ENCODE measurements at regions not wholly inside any gene's neighbourhood (a gene's known extent, or its start where the extent isn't known, plus 50 kb on each side); places are given as distances from the start of the nearest gene placed in this dataset.

DNA sequence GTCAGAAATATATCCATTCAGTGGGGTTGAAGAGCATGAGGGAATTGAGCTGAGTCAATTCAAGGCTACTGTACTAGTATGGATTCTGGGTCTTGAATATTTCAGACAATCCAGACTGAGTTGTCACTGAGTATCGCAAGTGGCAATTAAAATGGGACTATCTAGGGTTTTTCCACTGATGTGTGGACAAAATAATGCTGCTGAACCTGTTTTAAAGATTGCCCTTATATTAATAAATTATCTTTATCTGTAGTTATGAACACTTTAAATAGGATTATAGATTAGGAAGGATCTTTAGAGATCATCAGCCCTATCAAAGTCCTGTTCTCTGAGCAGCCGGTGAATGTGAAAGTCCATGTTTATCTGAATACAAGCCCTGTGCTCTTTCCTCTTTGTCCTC, 478.3 kb upstream of the KIRREL3 start:
- H3K4me3 Mint-ChIP-seq (ENCODE audit: low read depth): no peak overlapping the region
- H3K4me1 Mint-ChIP-seq (ENCODE audit: low read depth): peaks cover 5% of the 10 kb centered on the region
- no peak overlapping the region for H3K27ac Mint-ChIP-seq
- intact Hi-C loops (cut with micrococcal nuclease): no loop called here
- no peak for DNase-seq (ENCODE audit: low spot score)
- no peaks in the 10 kb centered on the region for H3K9me3 Mint-ChIP-seq
- H3K27me3 Mint-ChIP-seq (ENCODE audit: low read depth): peaks cover 2% of the 10 kb centered on the region
- H3K36me3 Mint-ChIP-seq (ENCODE audit: low read depth): no peaks in the 10 kb centered on the region

DNA sequence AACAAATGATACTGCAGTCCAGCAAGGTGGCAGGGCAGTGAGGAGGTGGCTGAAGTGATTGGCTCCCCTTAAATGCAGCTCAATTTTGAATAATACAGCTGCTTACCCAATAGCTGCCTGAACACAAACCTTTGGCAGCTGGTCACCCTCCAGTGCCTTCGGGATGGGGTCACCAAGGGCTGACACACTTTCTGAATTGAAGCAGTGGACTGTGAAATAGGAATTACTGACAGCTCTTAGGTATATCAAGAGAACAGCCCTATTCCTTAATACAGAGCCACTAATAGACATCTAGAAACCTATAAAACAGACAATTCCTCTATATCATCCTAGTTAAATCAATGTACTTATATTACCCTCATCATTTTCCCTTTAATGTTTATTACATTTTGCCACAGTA, 474.2 kb upstream of the KIRREL3 start:
- Mint-ChIP-seq H3K4me1 (ENCODE audit: low read depth) (peaks cover 5% of the 10 kb centered on the region), H3K27me3 (ENCODE audit: low read depth) (peaks cover 2% of the 10 kb centered on the region), H3K36me3 (ENCODE audit: low read depth) (no peaks in the 10 kb centered on the region), H3K4me3 (ENCODE audit: low read depth) (no peak overlapping the region), H3K9me3 (no peaks in the 10 kb centered on the region), H3K27ac (no peak overlapping the region)
- DNase-seq (ENCODE audit: low spot score): no peak
- intact Hi-C loops (cut with micrococcal nuclease): no loop called here

- Mint-ChIP-seq H3K4me1 (ENCODE audit: low read depth) (peaks cover 5% of the 10 kb centered on the region), H3K36me3 (ENCODE audit: low read depth) (no peaks in the 10 kb centered on the region), H3K27ac (no peak overlapping the region), H3K4me3 (ENCODE audit: low read depth) (no peak overlapping the region), H3K9me3 (no peaks in the 10 kb centered on the region), H3K27me3 (ENCODE audit: low read depth) (peaks cover 2% of the 10 kb centered on the region)
- intact Hi-C loops (cut with micrococcal nuclease): no loop called here
- DNase-seq (ENCODE audit: low spot score): no peak
These were observed 471.9 kb upstream of the KIRREL3 start for GRCh38 chr11:127472505-127472904.

GRCh38 chr11:127471662-127472061, 471.1 kb upstream of the KIRREL3 start:
- peaks cover 5% of the 10 kb centered on the region for H3K4me1 Mint-ChIP-seq (ENCODE audit: low read depth)
- no peak overlapping the region for H3K4me3 Mint-ChIP-seq (ENCODE audit: low read depth)
- no peak for DNase-seq (ENCODE audit: low spot score)
- no peaks in the 10 kb centered on the region for H3K36me3 Mint-ChIP-seq (ENCODE audit: low read depth)
- H3K27ac Mint-ChIP-seq: no peak overlapping the region
- intact Hi-C loops (cut with micrococcal nuclease): no loop called here
- H3K9me3 Mint-ChIP-seq: no peaks in the 10 kb centered on the region
- H3K27me3 Mint-ChIP-seq (ENCODE audit: low read depth): no peaks in the 10 kb centered on the region

- Mint-ChIP-seq H3K27me3 (ENCODE audit: low read depth) (no peaks in the 10 kb centered on the region), H3K4me3 (ENCODE audit: low read depth) (no peak overlapping the region), H3K4me1 (ENCODE audit: low read depth) (peaks cover 4% of the 10 kb centered on the region), H3K36me3 (ENCODE audit: low read depth) (no peaks in the 10 kb centered on the region), H3K9me3 (no peaks in the 10 kb centered on the region), H3K27ac (no peak overlapping the region)
- no peak for DNase-seq (ENCODE audit: low spot score)
- intact Hi-C loops (cut with micrococcal nuclease): no loop called here
These were observed 469.8 kb upstream of the KIRREL3 start for GRCh38 chr11:127470306-127470884.

DNA sequence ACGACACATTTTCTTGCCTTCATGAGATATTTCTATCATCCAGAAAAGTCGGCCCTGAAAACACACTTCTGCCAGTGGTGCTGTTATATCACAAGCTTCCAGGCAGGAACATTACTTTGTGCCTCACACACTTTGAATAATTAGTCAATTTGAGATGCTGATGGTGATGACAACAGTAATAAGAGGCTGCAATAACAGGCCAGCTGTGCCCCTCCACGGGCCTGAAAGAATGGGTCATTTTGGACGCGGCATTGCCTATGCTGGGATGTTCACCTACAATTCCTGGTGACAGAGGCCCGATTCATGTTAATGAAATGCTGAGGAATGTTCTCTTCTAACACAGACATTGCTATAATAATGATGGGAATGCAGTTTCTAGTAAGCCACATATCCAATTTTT, 463.8 kb upstream of the KIRREL3 start:
- Mint-ChIP-seq H3K4me1 (ENCODE audit: low read depth) (no peaks in the 10 kb centered on the region), H3K4me3 (ENCODE audit: low read depth) (no peak overlapping the region), H3K36me3 (ENCODE audit: low read depth) (no peaks in the 10 kb centered on the region), H3K27me3 (ENCODE audit: low read depth) (no peaks in the 10 kb centered on the region), H3K27ac (no peak overlapping the region), H3K9me3 (no peaks in the 10 kb centered on the region)
- intact Hi-C loops (cut with micrococcal nuclease): no loop called here
- no peak for DNase-seq (ENCODE audit: low spot score)

- H3K4me3 Mint-ChIP-seq (ENCODE audit: low read depth): no peak overlapping the region
- no peaks in the 10 kb centered on the region for H3K4me1 Mint-ChIP-seq (ENCODE audit: low read depth)
- no peaks in the 10 kb centered on the region for H3K27me3 Mint-ChIP-seq (ENCODE audit: low read depth)
- H3K36me3 Mint-ChIP-seq (ENCODE audit: low read depth): no peaks in the 10 kb centered on the region
- no peak overlapping the region for H3K27ac Mint-ChIP-seq
- no peaks in the 10 kb centered on the region for H3K9me3 Mint-ChIP-seq
- intact Hi-C loops (cut with micrococcal nuclease): no loop called here
- no peak for DNase-seq (ENCODE audit: low spot score)
These were observed 461.4 kb upstream of the KIRREL3 start for GRCh38 chr11:127462065-127462344.

DNA sequence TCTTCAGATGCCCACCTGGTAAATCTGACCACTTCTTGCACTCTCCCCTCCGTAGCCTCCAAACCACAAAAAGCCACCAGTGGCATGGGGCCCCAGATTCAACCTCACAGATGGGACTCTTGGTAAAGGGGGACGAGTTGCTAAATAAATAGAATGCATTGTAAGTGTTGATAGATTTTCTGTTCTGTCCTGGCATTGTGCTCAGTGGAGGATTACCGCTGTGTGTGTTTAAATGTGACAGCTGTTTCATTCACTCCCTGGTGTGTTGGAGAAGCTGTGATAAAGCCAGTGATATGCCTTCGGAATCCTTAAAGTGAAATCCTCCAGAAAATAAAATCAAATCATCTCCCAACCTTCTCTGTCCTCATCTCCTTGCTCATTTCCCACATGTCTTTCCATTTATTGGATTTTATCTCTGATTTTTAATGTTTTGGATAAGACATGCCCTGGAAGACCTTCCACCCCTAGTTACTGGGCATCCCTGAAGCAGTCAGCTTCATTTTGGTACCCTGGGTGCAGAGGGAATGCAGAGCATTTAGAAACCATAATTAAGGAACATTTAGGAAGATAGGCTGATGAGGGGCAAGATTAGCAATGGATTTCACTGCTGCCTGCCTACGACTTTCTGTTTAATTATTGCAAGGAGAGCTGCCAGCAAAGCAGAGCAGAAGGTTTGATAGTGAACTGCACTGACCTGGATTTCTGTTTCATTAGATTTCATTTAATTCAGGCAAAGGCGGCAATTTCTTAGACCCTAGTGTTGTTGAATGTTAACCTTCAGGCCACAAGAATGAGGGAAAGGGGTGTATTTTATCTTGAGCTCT, 460.9 kb upstream of the KIRREL3 start:
- no peaks in the 10 kb centered on the region for H3K9me3 Mint-ChIP-seq
- H3K27me3 Mint-ChIP-seq (ENCODE audit: low read depth): no peaks in the 10 kb centered on the region
- no peak for DNase-seq (ENCODE audit: low spot score)
- intact Hi-C loops (cut with micrococcal nuclease): no loop called here
- no peaks in the 10 kb centered on the region for H3K36me3 Mint-ChIP-seq (ENCODE audit: low read depth)
- H3K4me1 Mint-ChIP-seq (ENCODE audit: low read depth): no peaks in the 10 kb centered on the region
- no peak overlapping the region for H3K4me3 Mint-ChIP-seq (ENCODE audit: low read depth)
- no peak overlapping the region for H3K27ac Mint-ChIP-seq

- H3K27me3 Mint-ChIP-seq (ENCODE audit: low read depth): no peaks in the 10 kb centered on the region
- H3K4me1 Mint-ChIP-seq (ENCODE audit: low read depth): no peaks in the 10 kb centered on the region
- no peak for DNase-seq (ENCODE audit: low spot score)
- no peaks in the 10 kb centered on the region for H3K9me3 Mint-ChIP-seq
- no peaks in the 10 kb centered on the region for H3K36me3 Mint-ChIP-seq (ENCODE audit: low read depth)
- intact Hi-C loops (cut with micrococcal nuclease): no loop called here
- no peak overlapping the region for H3K27ac Mint-ChIP-seq
- no peak overlapping the region for H3K4me3 Mint-ChIP-seq (ENCODE audit: low read depth)
These were observed 458.0 kb upstream of the KIRREL3 start for GRCh38 chr11:127458561-127458960.

GRCh38 chr11:127454856-127455255, 454.3 kb upstream of the KIRREL3 start:
- H3K4me1 Mint-ChIP-seq (ENCODE audit: low read depth): no peaks in the 10 kb centered on the region

DNA sequence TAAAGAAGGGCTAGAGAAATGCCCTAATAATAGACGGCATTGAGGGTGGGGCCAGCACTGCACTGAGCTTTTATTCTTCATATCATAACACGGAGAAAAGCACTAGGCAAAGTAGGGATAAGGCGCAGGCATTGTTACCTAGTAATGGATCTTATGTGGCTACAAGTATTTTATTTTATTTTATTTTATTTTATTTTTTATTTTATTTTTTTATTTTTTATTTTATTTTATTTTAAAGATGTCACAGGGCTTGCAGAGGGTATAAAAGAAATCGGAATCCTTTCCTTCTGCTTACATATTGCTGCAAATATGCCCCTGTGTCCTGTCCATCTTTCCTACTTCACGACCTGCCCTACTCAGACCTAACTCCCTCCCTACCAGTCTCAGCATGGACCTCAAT, 452.0 kb upstream of the KIRREL3 start:
- H3K27me3 Mint-ChIP-seq (ENCODE audit: low read depth): no peaks in the 10 kb centered on the region
- DNase-seq (ENCODE audit: low spot score): no peak
- H3K4me3 Mint-ChIP-seq (ENCODE audit: low read depth): no peak overlapping the region
- intact Hi-C loops (cut with micrococcal nuclease): no loop called here
- H3K27ac Mint-ChIP-seq: no peak overlapping the region
- H3K9me3 Mint-ChIP-seq: no peaks in the 10 kb centered on the region
- no peaks in the 10 kb centered on the region for H3K4me1 Mint-ChIP-seq (ENCODE audit: low read depth)
- H3K36me3 Mint-ChIP-seq (ENCODE audit: low read depth): no peaks in the 10 kb centered on the region

More at GRCh38 chr11:127454856-127455255, 454.3 kb upstream of the KIRREL3 start:
- Mint-ChIP-seq H3K4me3 (ENCODE audit: low read depth) (no peak overlapping the region), H3K36me3 (ENCODE audit: low read depth) (no peaks in the 10 kb centered on the region), H3K9me3 (no peaks in the 10 kb centered on the region), H3K27ac (no peak overlapping the region), H3K27me3 (ENCODE audit: low read depth) (no peaks in the 10 kb centered on the region)
- no peak for DNase-seq (ENCODE audit: low spot score)
- intact Hi-C loops (cut with micrococcal nuclease): no loop called here

DNA sequence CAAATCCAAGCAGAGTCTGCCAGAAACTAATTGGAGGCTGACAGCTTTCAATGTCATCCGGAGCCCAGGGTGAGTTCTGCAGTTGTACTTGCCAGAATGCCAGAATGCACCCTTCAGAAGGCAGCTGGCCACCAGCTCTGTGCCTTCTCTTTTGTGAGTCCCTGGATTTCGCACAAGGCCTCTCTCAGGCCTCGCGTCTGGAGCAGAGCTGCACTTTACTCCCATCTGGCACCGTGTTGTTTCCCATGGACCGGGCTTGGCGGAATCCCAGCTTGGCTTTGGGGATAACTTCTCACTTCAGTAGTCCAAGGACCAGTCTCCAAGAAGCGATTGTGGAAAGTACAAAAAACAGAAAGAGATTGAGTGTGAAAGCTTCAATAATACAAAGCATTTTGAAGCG, 451.3 kb upstream of the KIRREL3 start:
- no peaks in the 10 kb centered on the region for H3K27me3 Mint-ChIP-seq (ENCODE audit: low read depth)
- no peak for DNase-seq (ENCODE audit: low spot score)
- H3K36me3 Mint-ChIP-seq (ENCODE audit: low read depth): no peaks in the 10 kb centered on the region
- no peaks in the 10 kb centered on the region for H3K4me1 Mint-ChIP-seq (ENCODE audit: low read depth)
- H3K4me3 Mint-ChIP-seq (ENCODE audit: low read depth): no peak overlapping the region
- no peaks in the 10 kb centered on the region for H3K9me3 Mint-ChIP-seq
- no peak overlapping the region for H3K27ac Mint-ChIP-seq
- intact Hi-C loops (cut with micrococcal nuclease): no loop called here

- H3K4me1 Mint-ChIP-seq (ENCODE audit: low read depth): no peaks in the 10 kb centered on the region
- no peak overlapping the region for H3K27ac Mint-ChIP-seq
- DNase-seq (ENCODE audit: low spot score): no peak
- no peaks in the 10 kb centered on the region for H3K27me3 Mint-ChIP-seq (ENCODE audit: low read depth)
- no peak overlapping the region for H3K4me3 Mint-ChIP-seq (ENCODE audit: low read depth)
- intact Hi-C loops (cut with micrococcal nuclease): no loop called here
- no peaks in the 10 kb centered on the region for H3K9me3 Mint-ChIP-seq
- H3K36me3 Mint-ChIP-seq (ENCODE audit: low read depth): no peaks in the 10 kb centered on the region
These were observed 447.5 kb upstream of the KIRREL3 start for GRCh38 chr11:127448101-127448500.
